HG02588 (cell line): ENCODE measurements at regions not wholly inside any gene's neighbourhood (a gene's known extent, or its start where the extent isn't known, plus 50 kb on each side); places are given as distances from the start of the nearest gene placed in this dataset.

Source experiments
- ATAC-seq: cut with Tn5 transposase; IDR thresholded peaks from one replicate; pipeline ENCODE4 v1.9.1; 2021; ENCODE audit warnings: mild to moderate bottlenecking, moderate library complexity; ENCODE audit not compliant: unreplicated experiment

DNA sequence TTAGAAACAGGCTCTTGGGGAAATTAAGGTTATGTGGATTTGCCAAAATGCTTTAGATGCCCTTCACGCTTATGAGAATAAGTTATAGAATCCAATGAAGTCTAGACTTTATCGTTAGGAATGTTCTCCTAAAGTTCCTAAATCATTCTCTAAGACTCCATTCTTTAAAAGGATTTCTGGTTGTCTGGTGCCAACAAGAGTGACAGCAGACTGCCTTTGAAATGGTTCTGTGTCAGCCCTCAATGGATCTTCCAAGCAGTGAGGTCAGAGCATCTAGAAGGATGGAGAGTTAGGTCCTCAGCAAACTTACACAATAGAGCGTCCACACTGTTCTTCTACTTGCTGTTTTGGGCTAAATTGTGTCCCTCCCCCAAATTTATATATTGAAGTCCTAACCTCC is 473.3 kb downstream of the GATA3 start:
- ATAC-seq, result no peak

DNA sequence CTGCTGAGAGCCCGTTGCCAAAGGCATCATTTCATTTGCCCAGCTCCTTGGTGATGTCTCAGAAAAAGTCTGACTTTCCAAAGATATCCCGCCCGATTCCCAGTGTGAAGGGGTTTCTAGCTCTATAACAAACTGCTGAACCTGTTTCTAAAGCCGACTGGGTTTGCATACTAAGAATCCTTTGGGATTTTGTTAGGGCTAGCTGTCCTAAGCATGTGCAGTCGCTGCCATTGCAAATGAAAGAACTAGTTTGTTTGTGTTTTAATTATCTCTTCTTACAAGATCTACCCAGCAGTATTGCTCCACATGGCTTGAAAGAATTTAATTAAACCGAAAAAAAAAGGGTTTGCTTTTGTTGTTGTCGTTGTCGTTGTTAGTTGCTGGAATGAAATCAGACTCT is 476.6 kb downstream of the GATA3 start:
- no peak for ATAC-seq

DNA sequence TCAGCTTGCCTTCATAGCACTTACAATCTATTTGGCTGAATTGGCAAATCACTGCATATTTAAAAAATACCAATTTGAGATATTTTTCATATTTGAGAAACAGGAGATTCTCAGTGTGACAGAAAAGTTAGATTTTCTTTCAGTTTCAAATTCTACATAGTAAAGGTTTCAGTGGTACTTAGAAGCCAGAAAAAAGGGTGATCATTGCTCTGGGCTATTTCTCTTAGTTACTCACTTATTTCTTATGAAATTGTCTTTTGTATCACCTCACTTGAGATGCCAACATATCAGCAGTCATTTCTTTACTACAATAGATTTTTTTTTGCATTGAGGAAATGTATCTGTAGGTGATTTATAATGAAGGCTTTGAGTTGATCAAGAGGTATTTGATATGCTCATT is 478.2 kb downstream of the GATA3 start:
- ATAC-seq, result no peak

DNA sequence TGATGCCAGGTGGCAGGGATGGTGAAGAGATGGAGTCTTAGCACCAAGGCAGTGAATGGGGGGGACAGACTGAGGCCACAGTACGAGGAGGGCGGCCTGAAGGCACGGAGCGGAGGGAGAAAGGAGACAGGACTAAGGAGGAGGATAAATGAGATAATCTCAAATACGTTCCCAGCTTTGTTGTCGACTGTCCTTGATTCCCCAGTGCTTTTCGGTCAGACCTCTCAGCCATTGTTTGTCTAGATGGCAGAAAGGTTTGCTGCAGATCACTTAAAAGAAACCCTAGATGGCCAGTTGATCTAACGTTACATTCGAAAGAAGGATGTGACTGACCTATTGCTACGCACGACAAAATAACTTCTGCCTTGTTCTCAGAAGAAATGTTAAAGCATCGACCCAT is 479.0 kb downstream of the GATA3 start:
- ATAC-seq, result no peak

DNA sequence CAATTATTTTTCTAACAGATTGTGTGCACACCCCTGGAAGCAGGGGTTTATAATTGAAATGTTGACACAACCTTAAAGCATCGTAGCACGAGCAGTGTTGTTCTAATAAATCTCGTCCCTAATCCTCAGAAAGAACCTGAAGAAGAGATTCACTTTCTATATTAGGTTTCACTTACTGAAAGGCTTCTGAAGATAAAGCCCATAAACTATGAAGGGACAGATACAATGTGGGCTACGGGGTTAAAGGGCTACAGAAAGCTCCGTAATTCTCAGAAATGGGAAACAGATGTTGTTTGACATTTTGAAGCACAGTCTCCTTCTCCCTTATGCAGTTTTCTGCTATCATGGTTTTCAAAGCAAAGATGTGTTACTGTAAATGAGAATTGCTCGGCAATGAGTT is 479.6 kb downstream of the GATA3 start:
- no peak for ATAC-seq

DNA sequence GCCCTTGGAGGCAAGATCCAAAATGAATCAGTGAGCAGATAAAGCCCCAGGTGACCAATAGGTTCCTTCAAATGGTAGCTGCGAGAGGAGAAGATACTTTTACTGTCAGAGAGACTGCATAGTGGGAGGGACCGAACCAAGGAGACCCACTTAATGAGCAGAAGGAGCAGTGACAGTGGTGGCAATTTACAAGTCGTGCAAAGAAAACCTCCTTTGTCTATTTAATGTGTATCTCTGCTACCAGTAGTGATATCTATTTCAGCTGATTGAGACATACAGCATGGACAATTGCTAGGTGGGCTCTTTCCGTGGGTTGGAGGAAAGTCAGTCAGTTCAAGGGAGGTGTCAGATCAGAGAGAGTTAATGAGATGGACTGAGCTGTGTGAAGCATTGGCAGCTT is 480.4 kb downstream of the GATA3 start:
- ATAC-seq, result no peak

DNA sequence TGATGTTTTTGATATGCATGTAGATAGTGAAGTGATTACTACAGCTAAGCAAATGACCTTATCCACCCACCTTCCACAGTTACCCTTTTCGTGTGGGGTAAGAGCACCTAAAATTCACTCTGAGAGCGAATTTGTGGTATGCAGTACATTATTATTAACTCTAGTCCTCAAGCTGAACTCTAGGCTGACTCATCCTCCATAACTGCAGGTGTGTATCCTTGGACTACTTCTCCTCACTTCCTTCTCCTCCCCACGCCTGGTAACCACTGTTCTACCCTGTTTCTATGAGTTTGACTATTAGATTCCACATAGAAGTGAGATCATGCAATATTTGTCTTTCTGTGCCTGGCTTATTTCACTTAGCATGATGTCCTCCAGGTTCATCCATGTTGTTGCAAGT is 484.6 kb downstream of the GATA3 start:
- no peak for ATAC-seq

DNA sequence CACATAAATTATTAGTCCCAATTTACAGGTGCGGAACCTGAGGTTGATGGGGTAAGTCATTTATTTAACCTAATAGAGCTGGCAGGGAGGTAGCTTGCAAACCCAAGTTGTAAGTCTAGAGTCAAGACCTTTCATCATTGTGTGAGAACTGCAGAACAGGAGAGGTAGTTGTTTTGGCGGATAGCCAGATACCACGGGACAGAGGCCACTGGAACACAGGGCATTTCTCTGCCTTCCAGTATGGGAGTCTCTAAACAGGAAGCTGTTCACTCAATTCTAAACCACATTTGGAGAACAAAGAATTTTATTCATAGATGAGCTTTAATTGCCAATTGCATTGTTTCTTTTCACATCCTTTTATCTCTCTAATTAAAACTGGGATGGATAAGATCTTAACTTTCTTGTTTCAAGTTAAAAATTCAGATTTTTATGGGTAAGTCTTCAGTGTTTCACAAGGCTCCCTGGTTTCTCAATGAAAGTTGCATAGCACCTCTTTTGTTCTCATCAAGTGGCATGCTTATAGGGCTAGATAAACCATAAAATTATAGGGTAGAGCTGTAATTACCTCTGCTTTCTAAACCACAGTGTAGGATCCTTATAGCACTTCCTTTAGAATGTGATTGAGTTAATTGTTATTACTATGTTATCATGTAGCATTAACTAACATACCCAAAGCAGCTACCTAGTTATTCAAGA is 489.0 kb downstream of the GATA3 start:
- ATAC-seq, result no peak

DNA sequence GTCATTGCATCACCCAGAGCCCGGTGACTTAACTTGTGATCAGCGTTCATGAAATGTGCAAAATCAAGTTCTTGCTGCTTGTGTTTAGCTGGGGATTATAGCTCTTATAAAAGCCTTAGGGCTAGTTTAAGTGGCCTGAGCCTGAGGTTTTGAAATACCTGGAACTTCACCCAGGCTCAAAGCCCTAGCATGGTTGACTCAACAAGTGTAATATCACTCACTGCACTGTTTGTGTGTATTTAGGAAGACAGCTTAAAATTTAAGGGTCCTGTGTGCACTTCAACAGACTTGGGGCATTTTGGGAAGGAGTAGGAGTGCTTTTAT is 489.5 kb downstream of the GATA3 start:
- no peak for ATAC-seq

DNA sequence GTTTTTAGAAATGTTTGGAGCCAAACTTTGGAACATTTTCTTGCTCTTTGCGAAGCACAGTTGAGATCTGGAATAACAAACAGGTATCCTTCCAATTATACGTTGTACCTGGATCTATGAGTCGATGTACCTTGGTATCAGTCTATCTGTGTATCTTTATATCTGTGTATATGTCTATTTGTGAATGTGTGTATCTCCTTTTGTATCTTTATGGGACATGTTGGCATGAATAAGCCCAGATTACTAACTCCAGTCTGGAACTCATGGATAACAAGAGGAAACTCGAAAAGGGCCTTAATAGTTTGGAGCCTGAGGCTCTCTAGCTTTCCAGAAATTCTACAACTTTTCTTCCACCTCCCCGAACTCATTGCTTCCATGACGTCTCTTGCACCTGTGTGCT is 490.0 kb downstream of the GATA3 start:
- no peak for ATAC-seq

DNA sequence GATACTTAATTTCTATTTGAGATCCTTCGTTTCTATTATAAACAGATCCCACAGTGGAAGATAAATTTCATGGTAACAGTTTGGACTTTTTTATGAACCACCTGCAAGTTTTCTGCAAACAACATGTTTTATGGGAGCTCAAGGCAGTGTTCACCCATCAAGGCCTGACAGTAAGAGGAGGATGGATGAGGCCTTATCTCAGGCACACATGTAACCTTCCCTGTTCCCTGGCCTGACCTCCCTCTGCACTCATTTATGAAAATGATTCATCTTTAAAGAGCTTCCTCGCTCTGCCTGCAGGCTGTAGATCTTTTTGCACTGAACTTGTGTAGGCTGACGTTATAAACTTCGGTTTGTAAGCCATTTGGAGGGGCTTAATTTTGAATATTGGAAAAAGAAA is 500.1 kb downstream of the GATA3 start:
- ATAC-seq, result no peak

DNA sequence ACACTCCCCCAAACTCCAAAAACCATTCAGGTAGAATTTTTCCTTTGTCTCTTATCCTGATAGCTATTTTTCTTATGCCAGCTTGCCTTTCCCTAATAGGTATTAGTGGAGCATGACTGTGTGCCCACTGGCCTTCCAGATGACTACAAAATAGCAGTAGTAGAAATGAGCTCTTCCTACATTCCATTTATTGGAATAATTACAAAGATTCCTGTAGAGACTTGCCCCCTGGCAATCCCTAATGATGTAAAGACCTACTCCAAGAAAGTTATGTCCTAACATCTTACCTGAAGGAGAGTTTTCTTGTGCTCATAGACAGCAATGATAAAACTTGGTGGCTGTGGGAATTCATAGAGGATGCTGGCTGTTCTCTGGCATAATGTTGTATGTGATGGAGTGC is 501.8 kb downstream of the GATA3 start:
- ATAC-seq, result no peak

DNA sequence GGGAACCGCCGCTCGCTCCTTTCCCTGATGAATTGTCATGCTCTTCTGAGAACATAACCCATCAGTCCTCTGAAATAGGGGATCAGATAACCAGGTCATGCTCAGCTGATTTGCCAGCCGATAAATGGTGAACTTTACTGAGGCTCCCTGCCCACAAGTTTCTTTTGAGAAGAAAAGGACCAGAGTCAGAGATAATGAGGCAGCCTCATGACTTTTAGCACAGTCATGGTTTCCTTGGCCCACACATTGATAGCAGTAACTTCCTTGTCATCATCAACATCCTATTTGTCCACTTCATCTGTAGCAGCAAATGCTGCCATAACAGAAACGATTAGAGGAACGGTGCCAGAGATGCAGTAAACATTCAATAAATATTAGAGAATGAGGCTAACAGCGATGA is 509.0 kb downstream of the GATA3 start:
- ATAC-seq, result no peak

DNA sequence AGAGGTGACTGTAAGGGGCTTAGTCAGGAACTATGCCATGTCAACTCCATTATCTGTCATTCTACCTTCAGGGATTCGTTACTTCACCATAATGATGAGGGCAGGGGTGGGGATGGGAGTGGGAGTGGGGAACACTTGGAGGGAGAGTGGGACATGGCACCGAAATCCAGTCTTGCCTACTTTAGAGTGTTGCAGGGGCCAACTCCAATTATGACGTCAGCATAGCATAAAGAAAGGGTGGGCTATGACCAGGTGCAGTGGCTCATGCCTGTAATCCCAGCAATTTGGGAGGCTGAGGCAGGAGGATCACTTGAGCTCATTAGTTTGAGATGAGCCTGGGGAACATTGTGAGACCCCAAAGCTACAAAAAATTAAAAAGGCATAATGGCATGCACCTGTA is 512.2 kb downstream of the GATA3 start:
- no peak for ATAC-seq

DNA sequence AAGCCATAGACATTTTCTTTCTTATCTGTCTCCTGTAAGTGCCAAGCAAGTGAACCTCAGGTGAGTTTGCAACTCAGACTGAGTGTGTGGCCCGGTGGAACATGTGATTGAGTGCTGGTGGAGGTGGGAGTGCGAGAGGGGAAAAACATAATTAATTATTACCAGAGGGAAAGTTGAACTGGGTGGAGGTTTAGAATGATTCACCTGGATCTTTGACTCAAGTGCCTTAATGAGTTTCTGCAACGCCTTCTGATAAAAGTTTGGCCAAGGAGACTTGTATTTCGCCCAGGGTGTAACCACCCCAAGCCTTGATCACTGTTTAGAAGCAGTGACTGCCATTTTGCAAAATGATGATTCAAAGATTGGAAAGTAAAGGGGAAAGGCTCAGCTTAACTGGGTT is 513.9 kb downstream of the GATA3 start:
- no peak for ATAC-seq

DNA sequence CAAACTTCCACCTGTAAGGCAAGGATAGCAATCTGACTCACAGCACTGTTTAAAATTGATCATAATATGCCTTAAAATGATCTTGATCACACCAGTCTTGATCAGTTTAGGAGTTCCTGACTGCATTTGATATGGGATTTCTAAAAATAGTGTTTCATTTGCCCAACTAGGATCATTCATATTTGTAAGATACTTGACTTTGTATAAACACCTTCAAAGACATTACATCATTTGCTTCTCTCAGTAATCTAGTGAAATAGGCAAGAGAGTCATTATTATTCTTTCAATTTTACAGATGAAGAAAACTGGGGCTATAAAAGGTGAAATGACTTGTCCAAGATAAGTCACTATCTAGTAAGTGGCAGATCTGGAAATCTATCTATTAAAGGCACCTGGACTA is 521.1 kb downstream of the GATA3 start:
- ATAC-seq, result no peak

DNA sequence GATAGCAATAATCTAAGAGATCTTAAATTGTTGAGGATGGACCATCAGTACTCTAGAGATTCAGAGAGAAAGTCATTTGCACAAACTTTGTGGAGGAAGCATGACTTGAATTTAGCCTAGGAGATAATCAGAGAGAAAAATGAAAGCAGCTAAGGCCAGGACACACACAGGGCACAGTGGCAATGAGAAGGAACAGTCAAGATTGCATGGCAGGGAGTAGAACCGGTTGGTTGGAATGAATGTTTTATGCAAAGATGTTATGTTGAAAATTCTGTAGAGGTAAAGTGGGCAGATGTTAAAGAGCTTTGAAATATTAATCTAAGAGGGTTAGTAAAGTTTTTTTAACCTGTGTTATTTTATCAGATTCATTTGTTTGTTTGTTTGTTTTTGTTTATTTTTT is 521.8 kb downstream of the GATA3 start:
- no peak for ATAC-seq

DNA sequence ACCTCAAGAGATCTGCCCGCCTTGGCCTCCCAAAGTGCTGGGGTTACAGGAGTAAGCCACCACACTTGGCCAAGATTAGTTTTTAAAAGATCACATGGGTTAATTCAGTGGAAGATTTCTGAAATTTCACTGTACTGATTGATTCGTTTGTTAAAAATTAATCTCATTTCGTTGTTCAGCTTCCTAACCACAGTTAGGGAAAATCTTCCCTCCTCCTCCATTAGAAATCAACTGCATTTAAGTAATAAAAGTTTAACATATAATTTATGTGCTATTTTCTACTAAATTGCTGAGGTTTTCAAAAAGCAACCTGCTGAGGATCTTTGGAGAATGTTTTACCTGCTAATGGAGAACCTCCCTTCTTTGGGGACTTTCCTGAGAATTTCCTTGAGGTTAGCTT is 522.4 kb downstream of the GATA3 start:
- ATAC-seq, result no peak

DNA sequence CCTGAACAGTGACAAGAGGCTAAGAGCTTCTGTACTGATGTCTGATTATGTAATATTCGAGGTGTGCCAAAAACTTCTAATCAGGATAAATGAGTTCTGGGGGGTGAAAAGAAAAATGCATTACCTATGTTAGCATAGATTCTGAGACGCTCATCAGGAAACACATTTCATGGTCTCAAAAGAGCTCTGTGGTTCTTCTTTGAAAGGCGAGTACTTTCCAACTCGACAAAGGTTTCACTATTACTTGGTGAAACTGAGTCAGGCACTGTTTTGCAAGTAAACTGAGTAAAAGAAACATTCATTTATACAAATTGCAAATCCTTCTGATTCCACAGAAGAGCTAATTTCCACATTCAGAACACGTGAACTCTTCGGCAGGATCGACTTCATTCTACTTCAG is 523.2 kb downstream of the GATA3 start:
- ATAC-seq, result no peak

DNA sequence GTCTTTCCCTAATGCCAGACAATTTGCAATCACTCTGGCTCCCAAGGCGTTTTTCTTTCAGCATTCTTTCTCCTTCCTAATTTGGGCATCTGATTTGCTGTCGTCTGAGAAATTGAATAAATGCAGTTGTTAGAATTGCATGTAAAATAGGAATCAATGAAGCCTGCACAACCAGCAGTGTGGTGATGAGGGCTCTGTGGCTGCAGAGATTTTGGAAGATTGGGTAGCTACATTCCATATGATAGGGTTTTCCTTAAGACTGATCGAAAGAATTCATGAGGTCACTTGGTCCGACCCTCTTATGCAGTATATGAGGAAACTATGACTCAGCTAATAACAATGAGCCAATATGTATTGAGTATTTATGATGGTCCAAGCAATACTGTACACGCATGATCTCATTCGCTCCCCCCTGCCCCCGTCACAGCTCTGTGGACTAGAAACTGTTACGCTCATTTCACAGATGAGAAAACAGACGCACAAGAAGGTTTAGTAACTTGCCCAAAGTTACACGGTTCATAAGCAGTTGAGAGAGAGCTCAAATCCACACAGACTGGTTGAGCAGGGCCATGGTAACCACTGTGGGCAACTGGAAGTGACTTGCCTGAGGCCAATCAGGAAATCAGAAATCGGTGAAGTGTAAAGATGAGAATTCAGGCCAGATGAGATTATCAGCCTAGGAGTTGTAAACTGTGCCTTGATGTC is 527.2 kb downstream of the GATA3 start:
- no peak for ATAC-seq

DNA sequence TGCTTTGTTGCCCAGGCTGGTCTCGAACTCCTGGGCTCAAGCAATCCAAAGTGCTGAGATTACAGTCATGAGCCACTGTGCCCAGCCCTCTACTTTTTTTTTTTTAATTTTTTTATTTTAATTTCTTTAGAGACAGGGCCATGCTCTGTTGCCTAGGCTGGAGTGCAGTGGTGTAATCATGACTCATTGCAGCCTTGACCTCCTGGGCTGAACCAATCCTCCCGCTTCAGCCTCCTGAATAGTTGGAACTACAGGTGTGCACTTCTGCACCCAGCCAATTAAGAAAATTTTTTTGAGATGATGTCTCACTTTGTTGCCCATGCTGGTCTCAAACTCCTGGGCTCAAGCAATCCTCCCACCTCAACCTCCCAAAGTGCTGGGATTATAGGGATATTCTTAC is 528.6 kb downstream of the GATA3 start:
- ATAC-seq, result no peak

DNA sequence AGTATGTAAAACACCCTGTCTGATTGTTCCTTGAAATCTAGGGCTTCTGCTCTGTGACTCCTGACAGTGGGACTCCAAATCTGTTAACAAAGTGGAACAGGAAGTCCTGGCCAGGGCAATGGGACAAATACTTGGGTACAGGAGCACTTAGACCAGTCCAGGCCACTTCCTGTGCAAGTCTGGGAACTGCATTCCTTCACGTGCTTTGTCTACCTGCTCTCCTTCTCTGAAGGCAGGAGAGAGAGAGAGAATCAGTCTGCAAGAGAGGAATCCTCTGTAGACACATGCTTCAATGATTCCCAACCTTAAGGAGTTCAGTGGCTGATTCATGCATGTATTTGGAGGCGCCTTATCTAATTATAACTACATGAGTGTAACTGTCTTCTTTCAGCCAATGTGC is 530.2 kb downstream of the GATA3 start:
- no peak for ATAC-seq

DNA sequence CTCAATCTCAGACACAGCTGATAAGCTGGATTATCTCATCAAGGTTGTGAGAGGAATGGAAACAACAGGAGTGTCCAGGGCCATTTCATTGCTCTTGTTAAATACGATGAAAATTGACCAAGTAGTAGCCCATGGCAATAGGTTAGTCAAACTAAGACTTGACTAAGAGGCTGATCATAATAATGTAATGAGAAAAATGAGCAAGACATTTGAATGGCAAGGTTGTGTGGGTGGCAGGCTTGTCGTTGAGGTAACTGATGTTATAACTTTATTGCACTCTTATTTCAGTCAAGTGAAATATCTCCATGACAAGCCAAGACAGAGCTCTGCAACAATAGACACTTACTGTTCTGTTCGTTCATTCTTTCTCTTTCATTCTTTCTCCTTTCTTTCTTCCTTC is 532.0 kb downstream of the GATA3 start:
- ATAC-seq, result no peak
